Ascending aorta (tissue), 2 donors: ENCODE measurements at regions not wholly inside any gene's neighbourhood (a gene's known extent, or its start where the extent isn't known, plus 50 kb on each side); places are given as distances from the start of the nearest gene placed in this dataset.
A peak's percentile ranks its signal among the peaks of the same experiment; 100 is the strongest.

Source experiments
- DNase-seq, 2 donors: peaks; one replicate each; pipeline ENCODE4 v3.0.0-alpha.2; 2019; ENCODE audit warnings: low spot score in 2 of 2
- H3K27ac ChIP-seq, 2 donors: fragments of 200-600 bp; sonication (generic); one replicate each; pipeline ENCODE4 v1.5.1; 2016 to 2017; ENCODE audit warnings: mild to moderate bottlenecking in 1 of 2
- H3K27me3 ChIP-seq: fragments of 200-600 bp; sonication (generic); one replicate; pipeline ENCODE4 v1.5.1; 2017
- H3K36me3 ChIP-seq, 2 donors: fragments of 200-600 bp; sonication (generic); one replicate each; pipeline ENCODE4 v1.5.1; 2016
- H3K4me1 ChIP-seq, 2 donors: fragments of 200-600 bp; sonication (generic); one replicate each; pipeline ENCODE4 v1.5.1; 2016 to 2017; ENCODE audit warnings: mild to moderate bottlenecking in 1 of 2
- H3K4me3 ChIP-seq, 2 donors: fragments of 200-600 bp; sonication (generic); one replicate each; pipeline ENCODE4 v1.5.1; 2016 to 2017; ENCODE audit warnings: mild to moderate bottlenecking in 1 of 2
- H3K9me3 ChIP-seq, 2 donors: fragments of 200-600 bp; sonication (generic); one replicate each; pipeline ENCODE4 v1.5.1; 2016
- CTCF ChIP-seq, 3 experiments: fragments of 200-600 bp in 2 of 3; fragments of 450-650 bp in 1 of 3; sonication (generic) in 2 of 3; IDR thresholded peaks; one replicate each; pipeline ENCODE4 v1.5.1; 2016 to 2019; ENCODE audit warnings: antibody characterized with exemption in 3 of 3, mild to moderate bottlenecking in 1 of 3, moderate library complexity in 1 of 3
- intact Hi-C: fragments of 100-400 bp; cut with DNase I; formaldehyde crosslinking; loops from one replicate; pipeline ENCODE4 v1.15.1; 2023

DNA sequence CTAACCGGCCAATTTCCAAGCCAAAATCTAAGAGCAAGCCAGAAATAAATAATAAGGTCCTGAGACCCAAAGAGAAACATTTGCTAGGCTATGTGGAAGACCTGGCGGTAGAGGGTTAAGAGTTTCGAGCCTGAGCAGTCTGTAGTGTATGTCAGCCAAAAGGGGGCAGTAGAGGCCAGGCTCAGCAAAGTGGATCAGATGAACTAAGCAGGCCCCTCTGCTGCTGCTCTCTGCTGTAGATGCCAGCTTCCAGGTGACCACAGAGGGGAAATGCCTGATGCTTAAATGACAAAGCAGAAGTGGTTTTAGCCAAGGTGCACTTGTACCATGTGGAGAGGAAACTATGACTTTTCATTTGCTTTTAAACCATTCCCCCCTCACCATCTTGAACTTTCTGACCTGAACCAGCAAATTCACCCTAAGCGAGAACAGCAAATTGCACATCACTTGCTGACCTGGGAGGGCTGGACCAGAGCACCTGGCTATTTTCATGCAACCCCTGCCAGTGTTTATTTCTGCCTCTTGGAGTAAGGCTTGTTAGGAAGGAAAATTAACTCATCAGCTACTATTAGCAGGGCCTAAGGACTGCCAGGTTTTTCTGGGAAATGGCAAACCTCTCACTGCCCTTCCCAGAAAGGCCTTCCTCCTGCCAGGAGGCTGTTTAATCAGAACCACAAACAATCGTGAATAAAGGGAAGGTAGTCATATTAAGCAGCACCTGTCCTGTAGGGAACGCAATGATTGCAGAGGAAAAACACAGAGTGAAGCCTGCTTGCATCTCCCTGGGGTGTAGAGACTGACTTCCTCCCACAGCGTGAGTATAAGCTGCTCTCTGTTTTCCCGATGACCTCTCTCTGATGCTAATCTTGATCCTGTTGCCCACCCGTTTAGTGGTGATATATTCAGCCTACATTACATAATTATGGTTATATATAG is 818.2 kb downstream of the TLR4 start:
- peak; percentile 18 to 72 (median 51) for TF ChIP-seq CTCF (IDR thresholded peaks at IDR 0.05)
- DNase-seq: peak in 1 of 2 donors; percentile 69

DNA sequence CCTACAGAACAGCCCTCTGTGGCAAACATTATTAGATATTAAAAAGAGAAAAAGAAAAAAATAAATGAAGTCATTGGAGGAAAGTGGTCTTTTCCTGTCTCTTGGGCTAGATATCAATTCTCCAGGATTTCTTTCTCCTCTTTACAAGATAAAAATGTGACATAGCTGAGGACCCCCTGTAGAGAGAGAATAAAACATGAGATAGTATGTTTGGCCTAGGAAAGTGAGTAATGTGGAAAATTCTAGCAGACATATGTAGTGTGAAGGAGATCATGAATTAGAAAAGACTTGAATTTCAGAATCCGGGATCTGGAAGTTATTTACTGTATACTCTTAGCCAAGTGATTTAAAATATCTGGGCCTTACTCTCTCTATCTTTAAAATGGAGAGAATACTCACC is 823.1 kb downstream of the TLR4 start:
- no peaks in the 10 kb centered on the region for H3K36me3 ChIP-seq
- H3K27ac ChIP-seq: no peak overlapping the region
- intact Hi-C loops: loop anchor here (10.0 kb wide), 1 partner anchor 758 kb away; no protein-coding TSS in a partner anchor
- TF ChIP-seq CTCF (IDR thresholded peaks at IDR 0.05): no peak
- no peaks in the 10 kb centered on the region for H3K27me3 ChIP-seq
- DNase-seq: no peak
- H3K9me3 ChIP-seq: no peaks in the 10 kb centered on the region
- peaks cover 0 to 9% of the 10 kb centered on the region in 2 donors for H3K4me1 ChIP-seq
- no peak overlapping the region for H3K4me3 ChIP-seq

More for the DNA sequence above, 818.2 kb downstream of the TLR4 start:
- Histone ChIP-seq H3K27ac (no peak overlapping the region), H3K27me3 (no peaks in the 10 kb centered on the region), H3K4me3 (no peak overlapping the region), H3K4me1 (no peaks in the 10 kb centered on the region), H3K9me3 (no peaks in the 10 kb centered on the region), H3K36me3 (no peaks in the 10 kb centered on the region)
- intact Hi-C loops: loop anchor here (10.0 kb wide), 1 partner anchor 762 kb away; no protein-coding TSS in a partner anchor

DNA sequence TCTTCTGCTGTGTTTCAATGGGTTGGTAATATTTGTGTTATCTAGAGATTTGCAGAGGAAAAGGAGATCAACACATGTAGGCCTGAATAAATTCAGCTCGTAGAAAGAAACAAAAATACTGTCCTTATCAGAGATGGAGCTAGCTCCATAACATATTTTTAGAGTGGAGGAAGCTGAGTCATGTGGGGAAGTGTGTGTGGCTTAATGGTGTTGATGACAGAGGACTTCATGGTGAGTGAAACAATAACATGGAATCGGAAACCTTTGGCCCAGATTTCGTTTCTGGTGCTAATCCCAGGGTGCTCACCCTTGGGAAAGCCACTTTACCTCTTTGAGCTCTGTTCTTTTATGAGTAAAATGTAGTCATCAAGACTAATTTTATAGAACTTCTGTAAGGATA is 825.0 kb downstream of the TLR4 start:
- Histone ChIP-seq H3K27me3 (no peaks in the 10 kb centered on the region), H3K36me3 (no peaks in the 10 kb centered on the region), H3K9me3 (no peaks in the 10 kb centered on the region), H3K4me1 (peaks cover 0 to 9% of the 10 kb centered on the region in 2 donors), H3K27ac (peak overlapping the region; percentile 34 to 65), H3K4me3 (no peak overlapping the region)
- intact Hi-C loops: loop anchor here (10.0 kb wide), 1 partner anchor 756 kb away; no protein-coding TSS in a partner anchor
- DNase-seq: no peak
- TF ChIP-seq CTCF (IDR thresholded peaks at IDR 0.05): no peak

GRCh38 chr9:118529624-118530214 is 825.5 kb downstream of the TLR4 start:
- intact Hi-C loops: loop anchor here (5.0 to 10.0 kb wide), 2 partner anchors 48 to 755 kb away; no protein-coding TSS in a partner anchor
- Histone ChIP-seq H3K9me3 (no peaks in the 10 kb centered on the region), H3K36me3 (no peaks in the 10 kb centered on the region), H3K4me1 (peaks cover 0 to 9% of the 10 kb centered on the region in 2 donors), H3K27ac (peak overlapping the region; percentile 5 to 23), H3K4me3 (no peak overlapping the region), H3K27me3 (no peaks in the 10 kb centered on the region)
- no peak for DNase-seq
- TF ChIP-seq CTCF (IDR thresholded peaks at IDR 0.05): no peak

DNA sequence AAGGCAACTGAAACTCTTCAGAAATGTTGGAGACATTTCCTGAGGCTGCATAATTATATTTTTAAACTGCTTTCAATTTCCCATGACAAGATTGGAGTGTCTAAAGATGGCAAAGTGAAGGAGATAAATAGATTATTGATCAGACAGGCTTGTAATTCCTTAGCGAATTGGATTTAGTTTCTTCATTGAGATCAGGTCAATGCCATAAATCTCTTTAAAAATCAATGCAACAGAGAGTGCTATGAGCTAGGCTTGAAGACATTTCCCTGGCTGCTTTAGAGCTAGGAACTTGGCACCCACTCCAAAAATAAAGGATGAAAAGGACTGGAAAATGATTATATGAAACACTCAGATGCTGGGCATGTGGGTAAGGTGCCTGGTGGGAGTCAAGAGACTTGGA is 828.4 kb downstream of the TLR4 start:
- no peaks in the 10 kb centered on the region for H3K36me3 ChIP-seq
- no peaks in the 10 kb centered on the region for H3K9me3 ChIP-seq
- H3K27me3 ChIP-seq: no peaks in the 10 kb centered on the region
- intact Hi-C loops: loop anchor here (5.0 kb wide), 1 partner anchor 45 kb away; no protein-coding TSS in a partner anchor
- TF ChIP-seq CTCF (IDR thresholded peaks at IDR 0.05): no peak
- H3K4me3 ChIP-seq: no peak overlapping the region
- no peak overlapping the region for H3K27ac ChIP-seq
- DNase-seq: no peak
- peaks cover 0 to 9% of the 10 kb centered on the region in 2 donors for H3K4me1 ChIP-seq
